ENCODE measurements at regions not wholly inside any gene's neighbourhood (a gene's known extent, or its start where the extent isn't known, plus 50 kb on each side); places are given as distances from the start of the nearest gene placed in this dataset.

GRCh38 chr3:6089780-6090179 lies 771.1 kb upstream of the GRM7 start:
- TF ChIP-seq, protein P1, sequence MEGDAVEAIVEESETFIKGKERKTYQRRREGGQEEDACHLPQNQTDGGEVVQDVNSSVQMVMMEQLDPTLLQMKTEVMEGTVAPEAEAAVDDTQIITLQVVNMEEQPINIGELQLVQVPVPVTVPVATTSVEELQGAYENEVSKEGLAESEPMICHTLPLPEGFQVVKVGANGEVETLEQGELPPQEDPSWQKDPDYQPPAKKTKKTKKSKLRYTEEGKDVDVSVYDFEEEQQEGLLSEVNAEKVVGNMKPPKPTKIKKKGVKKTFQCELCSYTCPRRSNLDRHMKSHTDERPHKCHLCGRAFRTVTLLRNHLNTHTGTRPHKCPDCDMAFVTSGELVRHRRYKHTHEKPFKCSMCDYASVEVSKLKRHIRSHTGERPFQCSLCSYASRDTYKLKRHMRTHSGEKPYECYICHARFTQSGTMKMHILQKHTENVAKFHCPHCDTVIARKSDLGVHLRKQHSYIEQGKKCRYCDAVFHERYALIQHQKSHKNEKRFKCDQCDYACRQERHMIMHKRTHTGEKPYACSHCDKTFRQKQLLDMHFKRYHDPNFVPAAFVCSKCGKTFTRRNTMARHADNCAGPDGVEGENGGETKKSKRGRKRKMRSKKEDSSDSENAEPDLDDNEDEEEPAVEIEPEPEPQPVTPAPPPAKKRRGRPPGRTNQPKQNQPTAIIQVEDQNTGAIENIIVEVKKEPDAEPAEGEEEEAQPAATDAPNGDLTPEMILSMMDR (conservative IDR thresholded peaks at IDR 0.05; ENCODE audit: control insufficient read depth, insufficient read depth, low read depth, low read length): no peak

DNA sequence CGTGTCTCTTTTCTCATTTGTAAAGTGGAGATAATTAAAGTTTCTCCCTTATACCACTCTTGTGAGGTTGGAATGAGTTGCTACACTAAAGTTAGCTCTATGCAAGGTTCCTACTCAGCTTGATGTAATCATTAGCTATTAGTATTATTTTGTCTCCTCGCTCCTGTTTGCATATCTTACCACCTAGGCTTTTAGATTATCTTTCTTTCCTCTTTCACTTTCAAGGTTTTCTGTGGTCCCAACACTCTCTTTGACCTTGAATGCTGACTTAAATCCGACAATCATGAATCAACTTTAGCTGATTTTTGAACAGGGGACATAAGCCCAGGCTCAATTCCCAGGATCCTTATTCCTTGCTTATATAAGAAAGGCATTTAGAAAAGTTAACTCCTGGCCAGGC lies 769.7 kb upstream of the GRM7 start:
- no peak for DNase-seq (ENCODE audit: low read depth)
- no peak overlapping the region for H3K4me3 ChIP-seq (ENCODE audit: control insufficient read depth, low read depth, low read length)
- TF ChIP-seq, protein P1 (conservative IDR thresholded peaks at IDR 0.05; ENCODE audit: control insufficient read depth, insufficient read depth, low read depth, low read length): no peak

More at GRCh38 chr3:6089780-6090179, 771.1 kb upstream of the GRM7 start:
- no peak overlapping the region for H3K4me3 ChIP-seq (ENCODE audit: control insufficient read depth, low read depth, low read length)
- no peak for DNase-seq (ENCODE audit: low read depth)

DNA sequence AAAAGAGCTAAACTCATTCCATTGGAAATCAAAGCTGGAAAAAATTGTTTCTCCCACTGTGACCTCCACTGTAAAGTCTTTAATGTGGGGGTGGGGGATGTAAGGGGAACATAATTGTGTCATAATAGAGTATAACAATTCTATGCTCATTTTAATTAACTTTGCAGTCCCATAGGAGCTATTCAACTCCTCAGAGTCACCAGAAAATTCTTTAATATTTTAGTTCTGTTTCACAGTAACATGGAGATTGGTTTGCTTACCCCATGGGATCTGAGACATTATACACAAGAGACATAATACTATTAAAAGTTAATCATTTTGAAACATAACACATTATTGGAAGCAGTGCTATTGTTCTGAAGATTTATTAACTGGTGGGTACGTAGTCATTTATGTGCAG lies 765.9 kb upstream of the GRM7 start:
- no peak overlapping the region for H3K4me3 ChIP-seq (ENCODE audit: control insufficient read depth, low read depth, low read length)
- TF ChIP-seq, protein P1 (conservative IDR thresholded peaks at IDR 0.05; ENCODE audit: control insufficient read depth, insufficient read depth, low read depth, low read length): no peak
- no peak for DNase-seq (ENCODE audit: low read depth)

DNA sequence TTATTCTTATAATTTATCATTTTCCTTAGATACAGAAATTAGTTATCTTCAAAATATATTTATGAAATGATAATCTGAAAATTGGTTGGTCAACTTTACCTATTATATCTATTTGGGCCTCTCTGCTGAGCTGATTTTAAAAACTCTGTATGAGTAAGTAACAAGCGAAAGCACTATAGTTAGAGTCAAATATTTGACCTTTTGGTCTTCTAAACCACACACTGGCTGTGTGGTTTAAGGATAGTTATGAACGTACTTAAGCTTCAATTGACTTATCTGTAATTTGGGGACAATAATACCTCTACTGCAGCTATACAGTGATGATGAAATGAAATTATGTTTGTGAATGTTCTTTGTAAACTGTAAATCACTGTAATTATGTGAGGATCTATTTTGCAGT lies 763.9 kb upstream of the GRM7 start:
- no peak overlapping the region for H3K4me3 ChIP-seq (ENCODE audit: control insufficient read depth, low read depth, low read length)
- no peak for DNase-seq (ENCODE audit: low read depth)
- TF ChIP-seq, protein P1 (conservative IDR thresholded peaks at IDR 0.05; ENCODE audit: control insufficient read depth, insufficient read depth, low read depth, low read length): no peak

GRCh38 chr3:6097556-6097955 lies 763.4 kb upstream of the GRM7 start:
- DNase-seq (ENCODE audit: low read depth): no peak
- TF ChIP-seq, protein P1 (conservative IDR thresholded peaks at IDR 0.05; ENCODE audit: control insufficient read depth, insufficient read depth, low read depth, low read length): no peak

DNA sequence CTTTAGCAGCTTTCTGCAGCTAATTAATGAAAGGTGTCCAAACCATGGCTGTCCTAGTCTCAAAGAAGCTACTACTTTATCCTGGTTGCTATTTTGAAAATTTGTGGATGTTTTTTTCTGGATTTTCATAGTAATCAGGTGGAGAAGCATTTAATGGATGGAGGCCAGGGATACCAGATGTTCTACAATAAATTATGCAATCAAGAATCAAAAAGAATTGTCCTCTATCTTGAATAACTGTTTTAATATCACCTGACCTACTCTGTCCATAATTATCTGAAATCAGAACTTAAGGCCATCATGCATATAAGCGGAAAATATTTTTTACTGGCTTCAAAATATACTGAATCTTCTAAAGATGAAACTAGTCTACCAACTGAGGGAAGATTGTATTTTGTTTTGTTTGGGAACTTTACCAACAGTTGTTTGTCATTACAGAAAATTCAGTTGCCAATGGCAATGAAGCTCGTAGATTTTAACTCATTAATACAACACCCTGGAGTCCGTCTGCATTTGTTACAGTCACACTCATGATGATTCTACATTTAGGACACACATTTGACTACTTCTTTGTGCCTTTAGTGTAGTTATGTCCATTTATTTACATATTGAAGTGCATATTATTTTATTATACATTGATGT lies 762.3 kb upstream of the GRM7 start:
- no peak for DNase-seq (ENCODE audit: low read depth)
- TF ChIP-seq, protein P1 (conservative IDR thresholded peaks at IDR 0.05; ENCODE audit: control insufficient read depth, insufficient read depth, low read depth, low read length): no peak
- H3K4me3 ChIP-seq (ENCODE audit: control insufficient read depth, low read depth, low read length): no peak overlapping the region

More at GRCh38 chr3:6097556-6097955, 763.4 kb upstream of the GRM7 start:
- no peak overlapping the region for H3K4me3 ChIP-seq (ENCODE audit: control insufficient read depth, low read depth, low read length)
